GM12892 (cell line): ENCODE measurements at regions not wholly inside any gene's neighbourhood (a gene's known extent, or its start where the extent isn't known, plus 50 kb on each side); places are given as distances from the start of the nearest gene placed in this dataset.
A peak's percentile ranks its signal among the peaks of the same experiment; 100 is the strongest.
"Not testable (repeated sequence)": the region's sequence is repeated elsewhere in the genome, so short reads cannot be mapped to it uniquely, and the experiment has no call there.

Experiments
- DNase-seq: peaks from one replicate; pipeline ENCODE4 v3.0.0; 2011; ENCODE audit not compliant: insufficient read length
- FAIRE-seq: peaks from 2 replicates; lab custom pipeline; 2011; peaks lifted over from hg19 to GRCh38; lab: Jason Lieb, UNC
- POLR2A ChIP-seq: IDR thresholded peaks from 2 replicates; pipeline ENCODE4 v1.6.1; 2011; ENCODE audit warnings: low read depth, low read length, control low read depth
- POLR2AphosphoS5 ChIP-seq: IDR thresholded peaks from 2 replicates; pipeline ENCODE4 v1.6.1; 2011; ENCODE audit warnings: low read depth, low read length, control low read depth
- TAF1 ChIP-seq: IDR thresholded peaks from 2 replicates; pipeline ENCODE4 v1.6.1; 2011; ENCODE audit warnings: low read depth, mild to moderate bottlenecking, control low read depth, low read length, borderline replicate concordance

DNA sequence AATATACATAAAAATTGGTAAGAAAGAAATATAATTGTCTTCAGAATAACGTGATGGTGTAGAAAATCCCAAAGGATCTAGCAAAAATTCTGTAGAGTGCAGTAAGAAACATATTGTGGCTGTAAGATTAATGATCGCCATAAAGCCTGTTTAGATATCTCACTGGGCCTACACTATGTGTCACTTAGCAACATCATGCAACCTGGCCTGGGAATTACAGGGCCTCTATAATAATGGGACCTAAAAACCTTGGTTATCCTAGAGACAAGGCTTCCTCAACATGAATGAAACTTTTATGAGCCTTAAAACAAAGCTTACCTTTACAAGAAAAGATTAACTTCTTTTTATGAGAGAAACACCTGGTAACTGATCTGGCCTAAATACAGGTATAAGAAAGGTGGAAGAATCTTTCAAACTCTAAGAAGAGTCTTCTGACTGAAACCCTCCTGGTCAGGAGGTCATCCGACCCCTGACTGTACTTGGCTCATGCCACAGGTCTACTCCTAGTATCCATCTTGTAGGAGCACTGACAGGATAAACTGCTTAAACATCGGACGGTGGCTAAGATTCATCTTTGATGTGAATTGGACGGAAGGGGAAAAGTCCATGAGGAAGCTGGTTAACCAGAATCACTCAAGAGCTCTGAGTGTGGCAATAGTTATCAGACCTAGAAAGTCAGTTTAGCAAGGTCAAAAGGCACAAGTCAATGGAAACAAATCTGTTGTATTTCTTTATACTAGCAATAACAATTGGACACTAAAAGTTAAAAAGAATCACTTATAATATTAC lies 1155.1 kb upstream of the SORCS1 start:
- no peak for FAIRE-seq
- DNase-seq, result no peak
- TF ChIP-seq TAF1 (no peak), POLR2AphosphoS5 (no peak), POLR2A (no peak)

DNA sequence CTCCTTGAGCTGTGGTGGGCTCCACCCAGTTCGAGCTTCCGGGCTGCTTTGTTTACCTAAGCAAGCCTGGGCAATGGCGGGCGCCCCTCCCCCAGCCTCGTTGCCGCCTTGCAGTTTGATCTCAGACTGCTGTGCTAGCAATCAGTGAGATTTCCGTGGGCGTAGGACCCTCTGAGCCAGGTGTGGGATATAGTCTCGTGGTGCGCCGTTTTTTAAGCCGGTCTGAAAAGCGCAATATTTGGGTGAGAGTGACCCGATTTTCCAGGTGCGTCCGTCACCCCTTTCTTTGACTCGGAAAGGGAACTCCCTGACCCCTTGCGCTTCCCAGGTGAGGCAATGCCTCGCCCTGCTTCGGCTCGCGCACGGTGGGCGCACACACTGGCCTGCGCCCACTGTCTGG lies 1151.1 kb upstream of the SORCS1 start:
- DNase-seq, FAIRE-seq: not testable (repeated sequence)

DNA sequence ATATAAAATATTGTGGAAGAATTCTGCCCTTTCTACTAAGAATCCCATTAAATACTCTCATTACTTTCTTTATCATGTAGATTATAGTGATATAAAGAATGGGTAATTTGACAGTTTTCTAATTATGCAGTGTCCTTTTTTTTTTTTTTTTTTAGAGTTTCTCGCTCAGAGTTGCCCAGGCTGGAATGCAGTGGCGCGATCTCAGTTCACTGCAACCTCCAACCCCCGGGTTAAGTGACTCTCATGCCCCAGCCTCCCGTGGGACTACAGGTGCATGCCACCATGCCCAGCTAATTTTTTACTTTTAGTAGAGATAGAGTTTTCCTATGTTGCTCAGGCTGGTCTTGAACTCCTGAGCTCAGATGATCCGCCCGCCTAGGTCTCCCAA lies 1143.4 kb upstream of the SORCS1 start:
- no peak for FAIRE-seq
- TF ChIP-seq POLR2A, result no peak
- no peak for TF ChIP-seq POLR2AphosphoS5
- no peak for TF ChIP-seq TAF1
- no peak for DNase-seq

DNA sequence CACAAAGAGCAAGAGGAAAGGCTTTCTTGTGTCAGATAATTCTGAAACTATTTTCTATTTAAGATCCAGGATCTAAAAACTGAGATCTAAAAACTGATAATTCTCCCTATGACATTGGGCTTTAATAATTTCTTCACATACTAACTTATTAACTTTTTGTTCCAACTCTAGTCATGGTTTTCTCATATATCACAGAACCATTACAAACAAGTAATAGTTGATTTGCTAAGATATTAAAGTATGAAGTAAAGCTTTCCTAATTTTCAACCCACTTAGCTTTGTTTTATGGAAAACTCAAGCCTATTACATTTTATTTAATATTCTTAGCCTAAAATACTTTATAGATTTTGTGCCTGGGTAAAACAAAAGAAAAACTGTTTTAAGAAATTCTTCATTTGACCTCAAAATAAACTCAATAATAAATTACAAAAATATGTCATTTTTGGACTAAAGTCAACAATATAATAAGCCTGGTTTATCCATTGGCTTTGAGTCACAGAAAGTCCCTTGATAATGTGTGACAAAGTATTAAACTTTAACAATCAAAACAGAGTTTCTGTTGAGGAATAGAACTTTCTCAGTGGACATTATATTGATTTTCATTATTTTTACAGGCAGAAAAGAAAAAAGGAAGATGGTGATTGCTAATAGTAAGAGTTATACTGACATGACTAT lies 1142.9 kb upstream of the SORCS1 start:
- FAIRE-seq, result no peak
- no peak for TF ChIP-seq POLR2A
- no peak for TF ChIP-seq POLR2AphosphoS5
- no peak for DNase-seq

DNA sequence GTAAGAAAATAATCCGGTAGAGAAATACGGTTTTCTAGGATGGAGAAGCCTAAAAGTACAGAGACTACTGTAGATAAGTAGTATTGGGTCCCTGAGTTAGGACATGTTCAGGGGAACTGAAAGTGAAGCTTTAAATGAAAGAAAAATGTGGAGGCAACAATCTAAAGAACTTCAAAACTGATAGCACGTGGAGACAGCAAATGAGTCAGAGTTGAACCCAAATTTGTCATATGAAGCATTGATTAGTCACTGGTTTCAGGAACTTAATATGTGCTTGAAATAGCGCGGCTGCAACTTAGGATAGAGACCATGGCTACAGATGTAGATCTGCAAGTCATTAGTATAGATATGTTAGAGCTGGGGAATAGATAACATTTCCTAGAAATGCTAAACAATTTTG lies 1138.6 kb upstream of the SORCS1 start:
- FAIRE-seq, result peak; percentile 48
- DNase-seq, result no peak
- TF ChIP-seq POLR2AphosphoS5 (no peak), POLR2A (no peak), TAF1 (no peak)

DNA sequence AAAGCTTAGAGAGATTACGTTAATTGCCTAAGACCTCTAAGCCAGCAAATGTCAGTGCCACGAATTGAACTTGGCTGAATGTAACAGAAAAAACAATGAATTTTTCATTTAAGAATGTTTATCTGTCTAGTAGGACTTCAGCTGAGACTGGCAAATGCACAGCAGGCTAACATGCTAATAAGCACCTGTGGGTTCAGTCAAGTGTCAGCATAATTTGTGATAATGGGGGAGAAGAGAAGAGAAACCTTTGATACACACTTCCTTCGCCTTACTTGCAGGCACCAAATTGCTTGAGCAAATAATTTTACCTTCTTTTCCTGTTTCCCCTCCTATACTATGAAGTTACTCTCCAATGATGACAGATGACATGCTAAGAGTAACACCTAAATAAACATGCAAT lies 1136.5 kb upstream of the SORCS1 start:
- no peak for TF ChIP-seq TAF1
- TF ChIP-seq POLR2A, result no peak
- TF ChIP-seq POLR2AphosphoS5, result no peak
- no peak for FAIRE-seq
- DNase-seq, result no peak

DNA sequence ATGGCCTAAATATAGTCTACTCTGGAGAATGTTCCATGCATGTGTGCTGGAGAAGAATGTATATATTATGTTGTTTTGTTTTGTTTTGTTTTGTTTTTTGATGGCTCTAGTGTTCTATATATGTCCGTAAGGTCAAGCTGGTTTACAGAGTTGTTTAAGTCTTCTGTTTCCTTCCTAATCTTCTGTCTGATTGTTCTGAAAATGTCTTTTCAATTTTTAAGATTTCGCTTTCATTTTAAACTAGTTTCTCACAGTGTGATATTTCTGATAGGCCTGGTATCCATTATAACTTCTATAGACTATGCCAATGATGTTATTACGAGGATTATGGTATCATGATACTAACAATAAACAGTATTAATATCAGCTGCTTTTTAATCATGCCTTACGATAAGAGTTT lies 1126.3 kb upstream of the SORCS1 start:
- DNase-seq, result no peak
- FAIRE-seq, result no peak
- no peak for TF ChIP-seq POLR2AphosphoS5
- no peak for TF ChIP-seq POLR2A
- TF ChIP-seq TAF1, result no peak

DNA sequence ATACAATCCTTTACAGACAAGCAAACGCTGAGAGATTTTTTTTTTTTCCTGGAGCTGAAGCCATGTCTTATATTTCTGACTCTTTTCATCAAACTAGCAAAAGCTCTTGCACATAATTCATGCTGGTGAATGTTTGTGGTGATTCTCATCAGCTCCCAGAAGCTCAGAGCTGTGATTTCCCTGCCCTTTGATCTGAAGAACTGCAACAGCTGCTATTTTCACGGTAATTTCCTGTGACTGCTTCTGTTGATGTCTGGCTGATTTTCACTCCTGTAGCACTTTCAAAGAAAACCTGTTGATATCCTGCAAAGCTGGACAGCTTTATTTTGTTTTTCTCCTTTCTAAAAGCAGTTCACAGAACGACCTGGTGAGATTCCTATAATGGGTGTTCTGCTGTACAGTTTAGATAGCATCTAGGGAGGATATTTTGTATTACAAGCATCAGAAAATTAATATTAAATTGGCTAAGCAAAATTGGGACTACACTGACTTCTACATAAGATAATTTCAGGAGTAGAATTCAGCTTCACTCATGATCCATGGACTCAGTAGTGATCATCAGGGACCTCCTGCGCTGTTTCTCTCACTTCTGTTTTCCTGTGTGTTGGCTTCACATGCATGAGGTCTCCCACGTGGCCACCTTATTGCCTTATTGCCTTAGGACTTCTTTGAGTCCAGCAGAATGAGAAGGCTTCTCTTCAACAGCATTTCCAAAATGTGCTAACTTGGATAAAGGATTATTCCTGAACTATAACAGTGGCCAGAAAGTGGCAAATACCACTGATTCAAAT lies 1111.6 kb upstream of the SORCS1 start:
- TF ChIP-seq TAF1 (no peak), POLR2A (no peak), POLR2AphosphoS5 (no peak)
- DNase-seq (no peak), FAIRE-seq (no peak)

DNA sequence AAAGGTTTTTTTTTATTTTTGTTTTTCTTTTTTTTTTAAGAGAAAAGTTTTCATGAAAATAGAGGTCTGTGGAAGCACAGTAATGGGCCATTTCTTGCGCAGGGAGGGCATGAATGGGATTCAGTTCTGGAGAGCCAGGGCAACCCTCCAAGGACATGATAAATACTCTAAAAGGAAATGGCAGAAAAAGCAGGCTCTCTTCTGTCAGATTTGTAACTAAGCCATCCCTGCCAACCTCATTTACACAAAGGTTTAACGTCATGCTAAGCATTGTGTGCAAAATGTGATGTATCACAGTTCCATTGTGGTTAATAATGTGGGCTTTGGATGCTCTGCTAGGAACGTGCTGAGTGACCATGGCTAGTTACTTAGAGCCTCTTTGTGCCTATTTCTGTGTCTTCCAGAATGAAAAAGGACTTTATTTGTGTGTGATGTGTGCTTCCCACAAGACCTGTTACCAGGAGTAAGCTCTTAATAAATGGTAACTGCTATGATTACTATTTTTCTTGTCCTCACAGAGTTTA lies 1095.9 kb upstream of the SORCS1 start:
- DNase-seq (no peak), FAIRE-seq (no peak)
- TF ChIP-seq POLR2AphosphoS5 (no peak), TAF1 (no peak), POLR2A (no peak)

DNA sequence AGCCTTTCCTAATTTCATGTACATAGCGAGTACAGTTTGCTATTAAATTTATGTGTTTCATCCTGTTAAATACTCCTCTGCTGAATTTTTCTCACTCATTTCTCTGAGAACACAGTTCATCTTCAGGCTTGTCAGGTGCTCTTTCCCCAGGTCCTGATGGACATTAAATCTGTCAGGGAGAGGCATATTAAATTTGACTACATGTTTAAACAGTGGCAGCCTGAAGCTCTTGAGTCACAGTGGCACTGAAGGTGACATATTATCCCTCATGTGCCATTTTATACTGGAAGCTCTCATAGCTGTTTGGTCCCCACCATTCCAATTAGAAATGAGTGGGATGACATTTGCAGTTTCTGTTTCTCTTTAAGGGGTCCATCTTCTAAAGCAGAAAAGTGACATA lies 1089.6 kb upstream of the SORCS1 start:
- TF ChIP-seq TAF1 (no peak), POLR2A (no peak), POLR2AphosphoS5 (no peak)
- FAIRE-seq, result no peak
- no peak for DNase-seq

DNA sequence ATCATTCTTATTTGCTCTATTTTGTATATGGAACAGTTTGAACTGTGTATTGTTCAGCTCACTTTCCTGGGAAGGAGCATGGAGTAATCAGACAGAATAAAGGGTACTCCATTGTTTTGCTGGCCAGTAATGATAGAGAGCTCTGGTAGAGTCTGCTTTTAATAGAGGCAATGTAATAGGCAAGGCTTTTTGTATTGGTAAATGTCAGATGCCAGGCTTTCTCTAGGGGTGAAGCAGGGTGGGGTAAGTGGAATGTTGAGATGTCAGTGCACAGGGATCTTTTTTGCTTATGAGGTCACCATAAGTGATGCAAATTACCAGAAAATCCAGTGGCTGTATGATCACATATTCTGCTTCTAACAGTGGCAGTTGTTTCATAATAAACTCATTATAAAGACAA lies 1088.3 kb upstream of the SORCS1 start:
- FAIRE-seq, result no peak
- TF ChIP-seq TAF1 (no peak), POLR2A (no peak), POLR2AphosphoS5 (no peak)
- no peak for DNase-seq

DNA sequence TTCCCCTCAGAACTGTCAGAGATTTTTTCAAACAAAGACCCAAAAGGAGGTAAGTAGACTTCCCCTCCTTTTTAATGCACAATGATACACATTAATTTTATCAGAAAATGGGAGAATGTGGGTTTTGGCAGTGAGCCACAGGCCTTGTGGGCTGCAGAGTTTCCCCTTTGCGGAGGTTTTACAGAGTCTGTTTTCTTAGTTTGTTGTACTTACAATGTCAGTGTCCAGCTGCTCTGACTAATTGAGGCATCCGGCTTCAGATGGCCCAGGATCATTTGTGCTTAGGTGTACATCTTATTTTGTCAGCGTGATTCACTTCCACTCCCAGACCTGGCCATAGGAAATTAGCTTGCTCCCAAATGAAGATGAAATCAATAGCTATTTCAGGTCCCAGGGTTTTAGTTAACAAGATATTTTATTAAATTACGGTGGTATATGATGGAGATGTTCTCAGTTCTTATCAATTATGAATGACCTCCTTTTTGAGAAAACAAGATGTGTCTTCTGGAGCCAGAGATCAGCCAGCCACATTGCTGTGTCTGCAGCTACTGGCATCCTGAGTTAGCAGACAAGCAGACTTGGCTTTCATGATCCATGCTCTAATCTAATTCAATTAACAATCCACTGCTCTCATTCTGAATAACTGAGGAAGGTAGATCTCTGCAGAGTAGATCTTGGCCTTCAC lies 1086.6 kb upstream of the SORCS1 start:
- DNase-seq (no peak), FAIRE-seq (no peak)
- TF ChIP-seq POLR2AphosphoS5 (no peak), TAF1 (no peak), POLR2A (no peak)
